NCI-H1436 (cell line): ENCODE measurements at regions not wholly inside any gene's neighbourhood (a gene's known extent, or its start where the extent isn't known, plus 50 kb on each side); places are given as distances from the start of the nearest gene placed in this dataset.
"Not testable (repeated sequence)": the region's sequence is repeated elsewhere in the genome, so short reads cannot be mapped to it uniquely, and the experiment has no call there.

ENCODE experiments used
- DNase-seq: peaks from one replicate; lab custom pipeline; 2025; lab: John Stamatoyannopoulos, UW

DNA sequence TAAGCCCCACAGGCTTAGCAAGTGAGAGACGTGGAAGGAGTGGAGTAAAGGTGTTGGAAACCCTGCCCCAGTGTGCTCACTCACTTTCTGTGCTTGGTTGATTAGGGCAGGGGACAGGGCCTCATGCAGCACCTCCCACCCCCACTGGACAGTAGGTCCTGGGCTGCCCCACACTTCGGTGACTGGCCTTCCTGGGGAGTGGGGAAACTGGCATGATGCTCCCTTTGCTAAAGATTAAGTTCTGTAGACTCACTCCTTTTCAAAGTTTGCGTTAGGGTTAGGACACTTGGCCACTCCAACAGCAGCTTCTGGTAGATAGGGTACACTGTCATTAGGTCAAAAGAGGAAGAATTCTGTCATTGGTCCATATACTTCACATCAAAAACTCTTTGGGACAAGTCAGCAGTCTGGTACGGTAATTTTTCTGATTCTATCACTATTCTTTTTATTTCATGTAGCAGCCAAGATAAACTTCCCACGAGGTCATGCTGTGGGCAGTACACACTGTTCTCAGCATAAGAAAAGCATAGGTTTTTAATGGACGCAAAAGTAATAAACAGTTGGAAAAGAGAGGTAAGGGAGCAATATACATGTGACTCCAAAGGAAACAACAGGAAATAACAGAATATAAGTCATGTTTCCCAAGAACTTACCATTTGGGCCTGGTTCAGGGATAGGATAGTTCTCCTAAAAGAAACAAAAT lies 106.6 kb upstream of the TERB2 start:
- DNase-seq = not testable (repeated sequence)

DNA sequence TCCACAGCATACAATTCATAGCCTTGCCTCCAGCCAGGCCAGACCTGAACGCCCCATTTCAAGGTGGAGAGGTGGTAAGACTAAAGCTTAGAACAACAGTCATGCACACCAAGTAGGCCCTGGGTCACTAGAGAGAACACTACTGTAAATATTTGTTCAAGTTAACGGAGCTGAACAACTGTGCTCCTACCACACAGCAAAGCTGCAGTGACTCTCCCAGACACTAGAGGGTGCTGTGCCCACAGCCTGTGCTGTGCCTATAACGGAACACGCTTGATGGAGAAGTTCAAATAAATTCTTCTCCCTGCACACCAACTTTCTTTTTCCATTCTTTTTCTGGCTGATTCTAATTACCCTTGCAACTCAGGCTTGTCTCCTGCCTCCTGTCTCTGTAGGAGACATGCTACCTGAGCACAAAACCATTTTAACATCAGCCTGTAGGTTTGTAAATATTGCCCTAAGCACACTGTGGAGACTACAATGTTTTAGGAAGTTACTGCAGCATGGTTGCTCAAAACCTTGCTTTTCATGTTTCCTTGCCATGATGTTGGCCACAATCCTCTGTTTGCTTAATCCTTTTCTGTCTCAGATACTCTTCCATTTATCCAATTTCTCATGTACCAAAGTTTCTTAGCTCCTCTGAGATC lies 103.1 kb upstream of the TERB2 start:
- DNase-seq = peak; percentile 20

DNA sequence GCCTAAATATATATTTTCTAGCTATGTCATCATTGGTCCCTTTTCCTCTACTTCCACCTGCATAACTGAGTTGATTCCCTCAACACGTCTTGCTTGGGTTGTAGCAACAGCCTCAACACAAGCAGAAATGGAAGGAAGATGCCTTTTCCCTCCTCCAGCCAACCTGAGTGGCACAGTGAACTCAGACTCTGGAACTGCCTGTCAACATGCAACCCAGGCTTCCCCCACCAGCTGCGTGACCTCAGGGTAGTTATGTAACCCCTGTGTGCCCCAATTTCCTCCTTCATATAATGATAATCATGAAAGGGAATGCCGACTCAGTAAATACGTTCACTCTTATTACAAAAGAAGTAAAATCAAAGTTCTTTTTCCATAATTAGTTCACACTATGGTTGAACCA lies 101.8 kb upstream of the TERB2 start:
- not testable (repeated sequence) for DNase-seq

DNA sequence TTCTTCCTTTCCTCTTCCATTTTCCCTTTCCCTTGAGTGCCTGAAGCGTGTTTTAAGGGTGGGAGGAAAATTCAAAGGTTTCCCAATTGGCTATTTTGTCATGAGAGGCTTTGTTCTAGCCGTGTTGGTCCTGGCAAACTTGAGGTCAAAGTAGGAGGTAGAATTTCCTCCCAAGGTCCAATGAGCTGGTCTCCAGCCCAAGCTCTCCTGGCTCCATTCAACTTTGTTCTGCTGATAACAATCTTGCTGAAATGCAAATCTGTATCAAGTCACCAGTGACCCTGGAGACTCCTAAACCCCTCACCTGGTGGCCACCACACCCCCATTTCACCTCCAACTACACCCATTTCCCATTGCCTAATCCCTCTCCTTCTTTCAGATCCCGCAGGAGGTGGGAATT lies 100.2 kb upstream of the TERB2 start:
- DNase-seq = not testable (repeated sequence)

DNA sequence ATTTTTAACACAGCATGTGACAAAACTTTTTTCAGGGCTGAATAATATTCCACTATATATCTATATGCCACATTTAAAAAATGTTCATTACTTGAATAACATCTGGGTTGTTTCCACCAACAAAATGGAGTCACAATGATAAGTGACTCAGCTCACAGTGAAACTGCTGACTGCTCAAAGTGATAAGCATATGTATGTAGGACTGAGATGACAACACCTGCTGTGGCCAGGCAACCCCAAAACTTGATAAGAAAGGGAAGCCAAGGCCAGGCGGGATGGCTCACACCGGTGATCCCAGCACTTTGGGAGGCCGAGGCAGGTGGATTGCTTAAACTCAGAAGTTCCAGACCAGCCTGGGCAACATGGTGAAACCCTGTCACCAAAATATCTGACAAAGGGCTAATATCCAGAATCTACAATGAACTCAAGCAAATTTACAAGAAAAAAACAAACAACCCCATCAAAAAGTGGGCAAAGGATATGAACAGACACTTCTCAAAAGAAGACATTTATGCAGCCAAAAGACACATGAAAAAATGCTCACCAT lies 99.2 kb upstream of the TERB2 start:
- not testable (repeated sequence) for DNase-seq

DNA sequence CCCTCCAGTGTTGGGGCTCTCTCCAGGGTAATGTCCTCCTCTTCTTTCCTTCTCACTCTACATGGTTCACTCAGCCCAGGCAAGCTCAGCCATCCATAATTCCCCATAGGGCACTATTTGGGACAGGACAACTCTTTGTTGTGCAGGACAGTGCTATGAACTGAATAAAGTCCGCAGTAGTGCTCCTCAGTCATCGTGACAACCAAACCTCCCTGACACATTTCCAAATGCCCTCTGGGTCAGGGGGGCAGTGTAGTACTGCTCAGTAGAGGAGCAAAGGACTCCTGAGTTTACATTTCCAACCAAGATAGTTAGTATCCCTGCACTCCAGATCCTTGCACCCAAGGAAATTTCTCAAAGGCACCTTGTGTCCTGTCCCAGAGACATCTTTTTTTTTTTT lies 97.4 kb upstream of the TERB2 start:
- DNase-seq = not testable (repeated sequence)

DNA sequence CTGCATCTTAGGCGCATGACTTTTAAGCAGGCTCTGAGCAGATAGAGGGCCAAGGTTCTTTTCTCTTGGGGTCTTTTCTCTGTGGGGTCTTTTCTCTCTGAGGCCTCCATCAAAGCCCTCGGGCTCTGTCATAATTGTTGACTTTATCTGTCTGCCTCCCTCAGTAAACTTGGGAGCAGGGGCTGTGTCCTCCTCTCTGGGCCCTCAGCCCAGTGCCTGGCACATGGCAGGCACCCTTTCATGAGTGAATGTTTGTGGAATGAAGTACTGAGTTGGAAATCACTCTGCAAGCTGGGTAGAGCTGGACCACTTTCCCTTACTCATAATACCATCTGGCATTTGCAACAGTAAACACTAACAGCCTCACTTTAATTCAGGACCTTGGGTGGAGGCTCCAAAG lies 96.3 kb upstream of the TERB2 start:
- not testable (repeated sequence) for DNase-seq

DNA sequence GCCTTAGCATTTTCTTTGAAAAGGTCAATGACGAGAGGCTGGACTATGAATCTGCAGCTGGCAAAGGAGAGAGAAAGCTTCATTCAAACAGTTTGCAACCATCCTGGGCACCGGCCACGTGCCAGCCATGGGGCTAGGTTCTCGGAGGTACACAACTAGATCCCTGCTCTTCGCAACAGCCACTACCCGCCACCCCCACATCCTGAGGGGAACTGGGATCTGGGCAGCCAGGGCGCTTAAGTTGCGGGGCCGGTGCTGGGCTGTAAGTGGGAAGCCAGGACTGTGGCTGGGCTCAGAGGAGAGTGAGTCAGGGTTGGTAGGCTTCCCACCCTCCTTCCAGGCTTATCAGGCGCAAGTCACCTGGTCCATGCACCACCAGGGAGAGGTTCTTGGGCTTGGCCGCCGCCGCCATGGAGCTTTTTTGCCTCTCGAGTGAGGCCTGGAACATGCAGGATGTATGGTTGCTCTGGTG lies 95.0 kb upstream of the TERB2 start:
- DNase-seq = no peak

DNA sequence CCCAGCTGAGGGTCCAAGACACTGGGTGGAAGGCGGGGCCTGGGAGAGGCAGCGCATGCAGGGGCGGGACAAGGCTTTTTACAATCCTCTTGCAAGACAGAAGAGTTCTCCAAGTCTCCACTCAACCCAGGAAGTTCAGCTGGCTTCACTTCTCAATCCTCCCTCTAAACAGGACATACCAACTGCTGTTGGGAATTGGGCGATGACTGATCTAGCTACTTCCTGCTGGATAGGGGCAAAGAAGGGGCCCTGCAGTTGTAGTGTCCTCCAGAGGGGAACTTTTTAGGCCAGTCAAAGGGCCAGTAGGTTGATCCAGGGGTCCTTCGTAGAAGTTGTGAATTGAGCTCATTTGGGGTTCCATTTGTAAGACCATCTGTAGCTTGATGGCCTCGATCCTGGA lies 94.6 kb upstream of the TERB2 start:
- DNase-seq = no peak

DNA sequence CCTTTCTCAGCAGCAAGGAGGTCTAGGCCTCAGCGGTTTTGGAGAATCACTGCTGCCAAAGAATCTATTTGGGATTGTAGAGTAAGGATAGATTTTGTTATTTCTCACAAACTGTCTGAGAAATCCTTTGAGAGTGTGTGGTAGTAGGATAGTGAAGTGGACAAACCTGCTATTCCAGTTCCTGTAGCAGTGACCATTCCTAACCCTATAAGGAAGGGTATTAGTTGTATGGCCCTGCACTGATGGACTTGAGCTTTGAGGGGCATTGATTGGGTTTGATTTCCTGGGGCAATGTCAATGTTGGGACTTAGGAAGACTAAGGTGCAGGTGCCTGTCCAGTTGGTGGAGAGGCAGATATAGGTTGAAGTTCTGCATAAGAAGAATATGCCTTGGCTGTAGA lies 93.6 kb upstream of the TERB2 start:
- DNase-seq = not testable (repeated sequence)

DNA sequence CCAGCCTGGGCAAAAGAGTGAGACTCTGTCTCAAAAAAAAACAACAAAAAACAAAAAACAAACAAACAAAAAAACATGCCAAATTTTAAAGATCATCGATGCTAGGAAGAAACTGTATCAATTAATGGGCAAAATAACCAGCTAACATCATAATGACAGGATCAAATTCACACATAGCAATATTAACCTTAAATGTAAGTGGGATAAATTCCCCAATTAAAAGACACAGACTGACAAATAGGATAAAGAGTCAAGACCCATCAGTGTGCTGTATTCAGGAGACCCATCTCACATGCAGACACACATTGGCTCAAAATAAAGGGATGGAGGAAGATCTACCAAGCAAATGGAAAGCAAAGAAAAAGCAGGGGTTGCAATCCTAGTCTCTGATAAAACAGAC lies 88.4 kb upstream of the TERB2 start:
- DNase-seq = not testable (repeated sequence)

DNA sequence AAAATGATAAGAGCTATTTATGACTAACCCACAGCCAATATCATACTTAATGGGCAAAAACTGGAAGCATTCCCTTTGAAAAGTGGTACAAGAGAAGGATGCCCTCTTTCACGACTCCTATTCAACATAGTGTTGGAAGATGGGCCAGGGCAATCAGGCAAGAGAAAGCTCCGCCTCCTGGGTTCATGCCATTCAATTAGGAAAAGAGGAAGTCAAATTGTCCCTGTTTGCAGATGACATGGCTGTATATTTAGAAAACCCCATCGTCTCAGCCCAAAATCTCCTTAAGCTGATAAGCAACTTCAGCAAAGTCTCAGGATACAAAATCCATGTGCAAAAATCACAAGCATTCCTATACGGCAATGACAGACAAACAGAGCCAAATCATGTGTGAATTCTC lies 86.4 kb upstream of the TERB2 start:
- DNase-seq = not testable (repeated sequence)

DNA sequence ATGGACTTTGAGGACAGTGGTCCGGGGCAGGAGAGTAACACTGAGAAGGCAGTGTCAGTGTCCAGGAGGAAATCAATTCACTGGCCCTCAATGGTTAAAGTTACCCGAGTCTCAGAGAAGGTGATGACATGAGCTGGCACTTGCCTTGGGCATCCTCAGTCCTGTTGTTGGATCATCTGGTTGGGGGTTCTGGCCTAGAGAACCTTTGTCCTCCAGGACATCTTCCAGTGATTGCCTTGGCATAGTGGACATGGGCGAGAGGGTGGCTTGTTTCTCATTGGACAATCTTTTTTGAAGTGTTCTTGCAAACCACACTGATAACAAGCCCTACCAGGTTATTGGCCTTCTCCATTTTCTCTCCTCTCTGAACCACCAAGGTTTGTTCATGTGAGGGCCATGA lies 83.4 kb upstream of the TERB2 start:
- DNase-seq = no peak

DNA sequence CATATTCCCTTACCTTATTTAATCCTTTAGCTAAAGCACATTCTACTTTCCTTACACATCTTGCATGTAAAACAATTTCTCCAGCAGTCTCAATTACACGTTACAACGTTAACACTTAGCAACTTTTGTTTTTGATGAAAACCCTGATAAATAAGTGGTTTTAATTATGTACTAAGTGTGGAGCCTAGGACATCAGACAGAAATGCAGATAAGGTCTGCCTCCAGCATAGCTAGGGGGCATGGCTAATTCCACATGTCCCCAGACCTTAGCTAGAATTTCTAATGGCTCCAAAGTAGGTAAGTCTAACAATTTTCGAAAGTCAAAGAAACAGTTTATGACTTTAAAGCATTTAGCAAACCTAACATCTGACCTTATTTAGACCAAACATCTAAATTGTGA lies 77.4 kb upstream of the TERB2 start:
- no peak for DNase-seq

DNA sequence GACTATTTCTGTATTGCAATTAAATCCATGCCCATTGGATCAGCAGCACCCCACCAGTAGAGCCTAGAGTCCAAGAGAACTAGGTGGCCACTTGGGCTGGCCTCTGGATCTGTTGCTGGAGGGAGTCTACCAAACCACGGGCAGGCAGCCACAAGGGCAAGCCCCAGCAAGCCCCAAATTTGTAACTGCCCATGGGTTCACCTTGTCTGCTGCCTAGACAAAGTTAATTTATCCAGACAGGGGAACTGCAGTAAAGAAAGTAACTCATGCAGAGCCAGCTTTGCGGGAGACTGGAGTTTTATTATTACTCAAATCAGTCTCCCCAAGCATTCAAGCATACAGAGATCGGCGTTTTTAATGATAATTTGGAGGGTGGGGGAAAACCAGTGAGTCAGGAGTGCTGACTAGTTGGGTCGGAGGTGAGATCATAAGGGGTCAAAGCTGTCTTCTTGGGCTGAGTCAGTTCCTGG lies 74.0 kb upstream of the TERB2 start:
- no peak for DNase-seq

DNA sequence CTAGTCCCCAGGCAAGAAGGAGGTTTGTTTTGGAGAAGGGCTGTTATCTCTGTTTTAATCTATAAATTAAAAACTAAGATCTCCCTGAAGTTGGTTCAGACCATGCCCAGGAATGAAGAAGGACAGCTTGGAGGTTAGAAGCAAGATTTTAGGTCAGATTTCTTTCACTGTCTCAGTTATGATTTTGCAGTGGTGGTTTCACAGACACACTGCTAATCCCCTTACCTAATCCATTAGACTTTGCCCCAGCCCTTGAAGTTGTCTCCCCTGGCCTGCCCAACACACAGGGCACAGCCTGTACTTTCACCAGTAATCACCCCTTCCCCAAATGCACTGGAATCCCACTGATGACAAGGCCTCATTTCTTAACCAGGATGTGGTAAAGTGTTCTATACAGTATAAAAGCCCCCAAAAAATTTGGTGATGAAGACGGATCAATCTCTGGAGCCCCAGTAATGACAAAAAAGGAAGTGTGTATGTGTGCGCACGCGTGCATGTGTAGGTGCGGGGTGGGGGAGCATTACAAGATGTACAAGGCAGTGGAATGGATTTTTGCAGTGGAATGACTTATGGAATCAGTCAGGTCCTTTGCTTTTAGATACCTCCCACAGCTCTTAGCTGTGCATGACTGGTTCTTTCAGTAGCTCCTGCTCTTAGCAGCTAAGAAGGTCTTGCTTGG lies 73.1 kb upstream of the TERB2 start:
- DNase-seq = no peak

DNA sequence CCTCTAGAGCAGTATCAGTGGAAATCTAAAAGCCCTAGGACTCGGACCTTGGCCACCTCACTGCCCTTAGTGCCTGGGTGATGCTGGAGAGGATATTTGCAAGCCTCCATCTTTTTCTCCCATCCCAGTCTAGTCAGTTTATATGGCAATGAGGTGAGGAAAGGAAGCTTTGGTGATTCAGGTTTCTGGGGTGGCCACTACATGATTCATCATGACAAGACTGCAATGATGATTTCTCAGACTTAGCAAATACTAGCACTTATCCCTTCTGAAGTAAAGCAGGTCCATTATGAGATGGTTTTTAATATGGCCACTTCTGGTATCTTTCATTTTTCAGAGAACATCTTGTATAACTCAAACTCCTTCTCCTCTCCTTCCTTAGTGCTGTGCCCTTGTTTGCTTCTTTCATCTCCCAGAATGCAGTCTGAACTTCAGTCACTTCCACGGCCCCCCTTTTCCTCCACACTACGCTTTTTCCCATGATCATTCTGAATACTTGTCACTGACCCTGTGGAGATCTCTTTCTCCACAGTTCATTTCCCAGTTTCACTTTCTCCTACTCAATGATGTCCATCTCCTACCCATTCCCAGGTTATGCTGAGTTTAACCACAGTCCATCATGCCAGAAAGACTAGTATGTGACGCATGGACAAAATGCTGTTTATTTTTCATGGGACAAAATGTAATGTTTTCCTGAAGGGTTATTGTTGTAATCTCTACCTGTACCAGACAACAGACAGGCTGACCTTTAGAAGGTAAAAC lies 57.4 kb upstream of the TERB2 start:
- DNase-seq = not testable (repeated sequence)

DNA sequence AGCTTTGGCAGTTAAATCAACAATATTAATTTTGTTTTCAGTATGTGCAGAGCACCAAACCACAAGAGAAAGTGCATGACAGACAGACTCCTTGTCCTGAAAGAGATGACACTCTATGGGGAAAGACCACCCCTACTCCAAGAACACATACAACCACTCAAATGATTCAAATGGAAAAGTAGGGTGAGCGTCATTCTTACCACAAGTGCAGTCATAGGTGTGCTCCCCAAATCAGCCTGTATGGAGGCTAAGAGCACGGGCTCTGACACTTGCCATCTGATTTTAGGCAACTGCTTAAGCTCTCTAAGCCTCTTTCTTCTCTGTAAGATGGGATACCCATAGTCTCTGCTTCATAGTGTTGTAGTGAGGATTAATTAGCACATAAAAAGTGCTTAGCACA lies 56.7 kb upstream of the TERB2 start:
- DNase-seq = not testable (repeated sequence)

DNA sequence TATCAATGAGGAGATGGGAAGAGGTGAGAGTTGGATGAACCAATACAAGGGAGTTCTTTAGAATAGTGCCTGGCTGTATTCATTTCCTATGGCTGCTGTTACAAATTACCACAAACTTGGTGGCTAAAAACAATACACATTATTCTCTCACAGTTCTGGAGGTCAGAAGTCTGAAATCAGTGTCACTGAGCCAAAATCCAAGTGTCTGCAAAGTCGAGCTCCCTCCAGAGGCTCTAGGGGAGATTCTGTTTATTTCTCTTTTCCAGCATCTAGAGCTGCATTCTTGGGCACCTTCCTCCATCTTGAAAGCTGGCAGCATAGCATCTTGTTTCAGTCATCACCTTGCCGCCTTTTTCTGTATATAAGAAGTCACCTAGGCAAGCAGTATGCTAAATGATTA lies 55.7 kb upstream of the TERB2 start:
- not testable (repeated sequence) for DNase-seq

DNA sequence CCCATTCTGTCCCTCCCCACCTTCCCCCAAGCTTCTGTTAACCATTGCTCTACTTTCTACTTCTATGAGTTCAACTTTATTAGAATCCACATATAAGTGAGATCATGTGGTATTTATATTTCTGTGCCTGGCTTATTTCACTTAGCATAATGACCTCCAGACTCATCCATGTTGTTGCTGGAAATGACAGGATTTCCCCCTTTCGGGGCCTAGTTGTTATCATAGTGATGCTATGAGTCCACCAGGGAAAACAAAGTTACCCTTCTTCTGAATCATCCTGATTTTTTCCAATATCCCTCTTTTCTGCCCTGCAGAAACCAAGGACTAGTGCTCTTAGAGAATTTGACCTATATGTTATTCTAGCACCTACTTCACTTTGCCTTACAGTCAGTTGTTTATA lies 53.2 kb upstream of the TERB2 start:
- not testable (repeated sequence) for DNase-seq

DNA sequence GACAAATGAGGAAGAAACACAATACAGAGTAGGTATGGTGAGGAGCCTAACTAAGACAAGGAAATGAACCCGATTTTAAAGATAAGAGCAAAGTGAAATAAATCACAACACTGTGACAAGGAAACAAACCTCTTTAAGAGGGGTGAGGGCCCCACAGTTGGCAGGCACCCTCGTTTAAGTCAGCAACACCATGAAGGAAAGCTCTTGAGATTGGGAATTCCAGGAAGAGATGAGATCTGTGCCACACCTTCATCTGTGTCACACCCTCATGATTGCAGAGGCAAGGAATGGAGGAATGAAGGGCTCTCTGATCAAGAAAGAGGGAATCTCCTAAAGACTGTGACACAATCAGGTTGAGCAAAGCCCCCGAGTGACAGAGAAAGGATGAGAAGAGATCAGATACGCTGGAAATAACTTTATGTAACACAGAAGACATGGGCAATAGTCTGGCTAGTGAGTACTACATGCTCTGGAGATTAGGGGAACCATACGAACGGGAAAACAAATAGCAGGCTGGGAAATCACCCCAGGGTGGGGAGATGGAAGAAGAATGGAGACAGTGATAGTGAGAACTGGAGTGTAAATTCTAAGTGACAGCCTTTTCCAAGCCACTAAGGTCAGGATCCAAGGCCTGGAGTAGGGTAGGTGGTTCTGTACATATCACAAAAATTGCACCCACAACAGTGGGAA lies 51.7 kb upstream of the TERB2 start:
- not testable (repeated sequence) for DNase-seq
